ENCODE measurements at regions not wholly inside any gene's neighbourhood (a gene's known extent, or its start where the extent isn't known, plus 50 kb on each side); places are given as distances from the start of the nearest gene placed in this dataset.

DNA sequence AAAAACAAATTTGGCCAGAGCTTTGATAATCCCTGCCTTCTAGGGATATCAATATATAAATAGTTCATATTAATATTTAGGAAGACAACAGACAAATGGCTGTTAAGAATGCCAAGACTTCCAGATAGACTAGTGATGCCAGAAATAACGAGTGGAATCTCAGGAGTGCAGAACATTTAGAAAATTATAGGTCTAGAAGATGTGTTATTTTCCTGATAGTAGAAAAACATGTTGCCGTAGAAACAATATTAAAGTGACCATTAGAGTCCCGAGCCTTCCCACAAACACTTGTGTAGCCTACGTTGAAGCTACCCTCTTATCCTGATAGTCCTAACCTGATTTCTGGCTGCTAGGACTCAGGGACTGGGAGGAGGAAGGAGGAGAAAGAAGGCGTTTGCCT is 54.3 kb upstream of the ITGA6 start:
- no peak for DNase-seq

DNA sequence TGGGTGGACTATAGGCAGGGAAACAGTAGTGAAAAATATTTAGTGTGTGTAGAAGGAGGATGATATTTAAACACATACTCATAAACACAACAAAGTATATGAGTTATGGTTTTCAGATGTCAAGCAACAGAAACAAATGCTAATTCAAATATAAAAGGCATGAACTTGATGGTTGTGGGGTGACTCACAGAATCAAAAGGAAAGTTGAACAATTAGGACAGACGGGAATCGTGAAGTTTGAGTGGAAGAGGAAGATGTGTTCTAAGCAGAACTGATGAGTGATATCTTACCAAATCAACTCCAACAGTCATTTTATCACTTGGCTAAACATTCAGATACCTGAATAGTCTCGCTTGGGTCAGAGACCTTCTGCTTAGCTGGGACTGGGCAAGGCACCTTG is 53.6 kb upstream of the ITGA6 start:
- DNase-seq: no peak

DNA sequence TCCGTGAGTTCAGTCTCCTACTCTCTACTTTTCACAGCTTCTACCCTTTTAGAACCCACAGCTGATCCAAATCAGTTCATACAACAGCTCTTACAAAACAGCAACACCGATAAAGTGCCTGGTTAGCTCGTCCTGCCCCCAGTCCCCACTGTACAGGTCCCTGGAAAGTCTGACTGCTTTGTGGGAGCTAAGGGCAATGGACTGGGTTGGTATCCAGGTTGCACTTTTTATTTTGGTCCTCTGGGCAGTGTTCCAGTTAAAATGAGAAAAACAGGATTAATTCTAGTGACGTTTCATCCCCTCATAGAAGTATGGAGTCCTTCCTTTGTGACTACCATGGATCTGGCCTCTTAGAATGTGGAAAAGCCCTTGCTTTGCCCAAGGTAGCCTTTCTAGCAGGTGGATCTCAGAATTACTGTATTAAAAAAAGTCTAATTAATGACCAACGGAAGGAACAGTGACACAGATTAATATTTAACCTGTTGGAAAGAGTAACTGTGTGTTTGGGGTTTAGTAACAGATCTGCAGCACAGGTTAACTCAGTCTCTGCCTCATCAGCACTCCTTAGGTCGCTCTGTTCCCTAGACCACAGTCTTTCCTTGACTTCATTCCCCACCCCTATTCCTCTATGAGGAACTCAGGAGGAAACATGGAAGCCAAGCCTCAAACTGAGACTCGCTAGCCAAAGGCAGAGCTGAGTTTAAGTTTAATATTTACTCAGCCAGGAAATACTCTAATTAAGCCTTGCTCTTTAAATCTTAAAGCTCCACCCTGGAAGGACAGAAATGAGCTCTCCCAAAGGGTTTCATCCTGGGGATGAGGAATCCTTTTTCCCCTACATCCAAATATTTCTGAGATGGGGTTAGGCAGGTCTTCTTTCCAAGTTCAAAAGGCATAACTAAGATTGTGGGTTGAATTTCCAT is 52.8 kb upstream of the ITGA6 start:
- DNase-seq: no peak

GRCh38 chr2:172375251-172375650 is 52.1 kb upstream of the ITGA6 start:
- no peak for DNase-seq

DNA sequence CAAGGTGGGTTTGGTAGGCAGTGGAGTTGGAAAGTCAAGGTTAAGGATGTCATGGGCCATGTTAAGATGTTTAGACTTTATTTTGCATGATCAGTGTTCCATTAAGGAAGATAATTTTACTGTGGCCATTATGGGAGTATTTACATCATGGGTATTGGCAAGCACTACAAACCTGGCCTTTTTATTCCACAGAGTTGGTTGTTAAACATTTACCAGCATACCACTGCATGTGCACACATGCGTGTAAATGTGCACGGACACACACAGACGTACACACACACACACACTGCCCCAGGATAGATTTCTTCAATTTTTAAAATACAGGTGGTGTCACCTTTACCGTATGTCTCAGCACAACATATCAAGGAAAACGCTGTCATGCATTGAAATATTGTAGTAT is 51.4 kb upstream of the ITGA6 start:
- no peak for DNase-seq

GRCh38 chr2:172376505-172377125 is 50.8 kb upstream of the ITGA6 start:
- DNase-seq: no peak

GRCh38 chr2:172377408-172377807 is 50.0 kb upstream of the ITGA6 start:
- DNase-seq: no peak
